ENCODE measurements at regions not wholly inside any gene's neighbourhood (a gene's known extent, or its start where the extent isn't known, plus 50 kb on each side); places are given as distances from the start of the nearest gene placed in this dataset.

DNA sequence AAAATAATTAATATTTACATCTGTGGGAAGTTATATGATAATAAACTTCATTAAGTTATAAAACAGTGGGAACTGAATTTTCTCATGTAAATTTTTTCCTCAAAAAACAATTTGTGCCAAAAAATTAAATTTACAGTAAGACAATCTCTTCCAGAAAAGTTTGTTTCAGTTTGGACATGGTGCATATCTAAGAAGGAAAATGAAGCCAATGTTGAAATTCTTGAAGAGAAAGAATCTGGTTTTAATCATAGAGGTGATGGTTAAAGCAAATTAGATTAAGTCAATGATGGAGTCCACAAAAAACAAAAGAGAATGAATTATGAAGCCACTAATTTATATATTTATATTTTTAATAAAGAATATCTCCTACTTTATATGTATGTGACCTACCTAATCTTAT, 457.2 kb upstream of the SLITRK1 start:
- TF ChIP-seq, protein P1, sequence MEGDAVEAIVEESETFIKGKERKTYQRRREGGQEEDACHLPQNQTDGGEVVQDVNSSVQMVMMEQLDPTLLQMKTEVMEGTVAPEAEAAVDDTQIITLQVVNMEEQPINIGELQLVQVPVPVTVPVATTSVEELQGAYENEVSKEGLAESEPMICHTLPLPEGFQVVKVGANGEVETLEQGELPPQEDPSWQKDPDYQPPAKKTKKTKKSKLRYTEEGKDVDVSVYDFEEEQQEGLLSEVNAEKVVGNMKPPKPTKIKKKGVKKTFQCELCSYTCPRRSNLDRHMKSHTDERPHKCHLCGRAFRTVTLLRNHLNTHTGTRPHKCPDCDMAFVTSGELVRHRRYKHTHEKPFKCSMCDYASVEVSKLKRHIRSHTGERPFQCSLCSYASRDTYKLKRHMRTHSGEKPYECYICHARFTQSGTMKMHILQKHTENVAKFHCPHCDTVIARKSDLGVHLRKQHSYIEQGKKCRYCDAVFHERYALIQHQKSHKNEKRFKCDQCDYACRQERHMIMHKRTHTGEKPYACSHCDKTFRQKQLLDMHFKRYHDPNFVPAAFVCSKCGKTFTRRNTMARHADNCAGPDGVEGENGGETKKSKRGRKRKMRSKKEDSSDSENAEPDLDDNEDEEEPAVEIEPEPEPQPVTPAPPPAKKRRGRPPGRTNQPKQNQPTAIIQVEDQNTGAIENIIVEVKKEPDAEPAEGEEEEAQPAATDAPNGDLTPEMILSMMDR (IDR thresholded peaks at IDR 0.05; ENCODE audit: low read depth, low read length) = no peak
- no peak overlapping the region for H3K4me3 ChIP-seq (ENCODE audit: low read depth, low read length)

DNA sequence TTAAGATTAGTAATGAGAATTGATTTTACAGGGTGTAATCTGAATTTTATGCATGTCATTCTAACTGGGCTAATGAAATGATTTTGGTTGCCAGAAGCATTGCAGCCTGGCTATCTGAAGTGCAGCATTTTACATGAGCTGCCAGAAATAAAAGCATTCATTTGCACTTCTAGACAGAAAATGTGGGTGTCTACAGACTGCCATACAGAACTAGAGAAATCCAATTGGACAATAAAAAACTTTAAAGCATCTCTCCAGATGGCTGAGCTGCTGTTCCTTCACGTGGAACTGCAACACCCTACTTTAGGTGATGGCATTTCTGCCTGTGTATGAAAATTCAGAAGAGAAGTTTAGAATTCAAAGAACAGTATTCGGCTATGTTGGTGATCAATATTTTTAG, 450.1 kb upstream of the SLITRK1 start:
- TF ChIP-seq, protein P1 (IDR thresholded peaks at IDR 0.05; ENCODE audit: low read depth, low read length) = no peak
- H3K4me3 ChIP-seq (ENCODE audit: low read depth, low read length) = no peak overlapping the region

DNA sequence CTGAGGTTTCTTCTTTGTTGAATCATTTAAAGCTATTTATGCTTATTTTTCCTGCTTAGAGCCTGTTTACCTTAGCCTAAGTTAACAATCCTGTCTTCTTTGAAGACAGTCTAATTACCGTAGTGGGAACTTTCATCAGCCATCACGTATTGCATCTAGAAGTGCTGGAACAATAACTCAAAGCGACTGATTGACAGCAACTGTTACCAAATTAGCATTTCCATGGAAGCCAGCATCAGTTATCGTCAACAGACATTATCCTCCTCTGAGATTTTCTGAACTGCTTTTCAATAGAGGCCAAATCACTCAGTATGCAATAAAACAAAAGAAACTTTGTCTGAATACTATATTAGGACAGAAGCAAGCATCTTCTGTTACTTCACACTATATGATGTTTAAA, 433.3 kb upstream of the SLITRK1 start:
- no peak overlapping the region for H3K4me3 ChIP-seq (ENCODE audit: low read depth, low read length)
- TF ChIP-seq, protein P1 (IDR thresholded peaks at IDR 0.05; ENCODE audit: low read depth, low read length) = no peak

DNA sequence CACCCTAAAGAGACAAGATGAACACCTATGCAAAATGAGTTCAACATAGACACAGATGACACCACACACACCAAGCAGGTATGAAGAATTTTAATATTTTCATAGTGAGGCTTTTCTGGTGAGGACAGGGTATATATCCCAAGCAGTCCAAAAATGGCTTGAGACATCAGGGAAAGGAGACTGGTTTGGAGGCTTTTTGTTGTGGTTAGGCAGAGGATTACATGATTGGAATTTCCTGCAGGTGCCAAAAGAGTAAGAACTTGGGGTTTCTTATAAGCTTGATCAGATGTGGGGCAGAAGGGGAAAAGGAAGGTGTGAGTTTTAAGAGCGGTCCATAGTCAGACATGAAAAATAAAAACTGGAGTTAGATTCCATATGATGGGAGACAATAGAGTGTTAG, 420.8 kb upstream of the SLITRK1 start:
- H3K4me3 ChIP-seq (ENCODE audit: low read depth, low read length) = no peak overlapping the region
- TF ChIP-seq, protein P1 (IDR thresholded peaks at IDR 0.05; ENCODE audit: low read depth, low read length) = no peak

DNA sequence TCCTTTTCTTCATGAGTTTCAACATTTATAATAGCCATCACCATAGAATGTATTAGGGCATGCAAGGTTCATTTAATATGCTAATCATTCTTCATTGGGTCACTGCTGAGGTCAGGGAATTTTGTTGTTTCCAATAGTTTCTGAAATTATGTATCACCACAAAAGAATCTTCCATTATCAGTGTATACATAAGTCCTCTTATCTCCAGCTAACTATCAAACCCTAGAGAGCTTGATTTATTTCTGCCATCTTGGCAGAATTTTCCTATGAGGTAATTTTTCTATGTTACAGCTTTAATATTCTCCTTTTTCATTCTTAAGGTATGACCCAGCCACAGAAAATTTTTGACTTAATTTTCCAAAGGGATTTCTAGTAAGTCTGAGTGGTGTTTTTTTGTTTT, 415.0 kb upstream of the SLITRK1 start:
- H3K4me3 ChIP-seq (ENCODE audit: low read depth, low read length) = no peak overlapping the region
- TF ChIP-seq, protein P1 (IDR thresholded peaks at IDR 0.05; ENCODE audit: low read depth, low read length) = no peak

DNA sequence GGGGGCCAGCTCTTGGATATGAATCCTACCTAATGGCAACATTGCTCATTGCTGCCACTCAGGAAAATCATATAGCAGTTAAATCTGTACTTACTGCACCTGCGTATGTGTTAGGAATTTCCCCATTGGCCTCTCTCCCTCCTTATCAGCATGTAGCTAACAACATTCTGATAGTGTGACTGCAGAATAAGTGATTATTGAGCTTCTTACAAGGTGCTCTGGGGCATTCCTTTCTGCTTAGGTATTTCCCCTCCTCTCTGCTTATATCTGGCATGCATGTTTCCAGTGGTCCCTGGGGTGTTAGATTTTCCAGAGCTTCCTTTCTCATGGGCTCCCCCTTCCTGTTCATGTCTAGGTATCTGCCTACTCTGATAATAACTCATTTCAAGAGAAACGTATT, 414.1 kb upstream of the SLITRK1 start:
- TF ChIP-seq, protein P1 (IDR thresholded peaks at IDR 0.05; ENCODE audit: low read depth, low read length) = no peak
- H3K4me3 ChIP-seq (ENCODE audit: low read depth, low read length) = no peak overlapping the region

DNA sequence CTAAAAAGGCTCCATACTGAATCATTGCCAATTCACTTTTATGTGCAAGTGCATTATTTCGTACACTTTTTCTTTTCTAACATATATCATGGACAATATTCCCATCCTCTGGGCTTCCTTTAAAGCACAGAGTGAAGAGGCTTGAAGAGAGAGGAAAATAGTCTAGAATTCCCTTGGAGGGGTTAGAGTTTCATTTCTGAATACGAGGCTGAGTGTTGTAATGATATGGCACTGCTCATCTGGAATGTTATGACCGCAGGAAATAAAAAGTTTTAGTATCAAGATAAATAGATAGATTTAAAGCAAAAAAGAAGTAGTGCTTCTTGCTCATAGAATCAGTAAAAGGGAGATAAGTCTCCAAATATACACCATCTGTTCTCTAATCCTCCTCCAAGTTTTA, 412.3 kb upstream of the SLITRK1 start:
- TF ChIP-seq, protein P1 (IDR thresholded peaks at IDR 0.05; ENCODE audit: low read depth, low read length) = no peak
- H3K4me3 ChIP-seq (ENCODE audit: low read depth, low read length) = no peak overlapping the region
